ENCODE measurements at regions not wholly inside any gene's neighbourhood (a gene's known extent, or its start where the extent isn't known, plus 50 kb on each side); places are given as distances from the start of the nearest gene placed in this dataset.

- H3K9ac ChIP-seq (ENCODE audit: low read depth, low read length), result no peak overlapping the region
- ChIA-PET POLR2A (ENCODE audit: unreplicated experiment) (no interaction called here), CTCF (no interaction called here)
- no peak overlapping the region for H3K4ac ChIP-seq (ENCODE audit: low read depth, low read length)
- TF ChIP-seq BHLHE40 (IDR thresholded peaks at IDR 0.05; ENCODE audit: low read depth, low read length) (no peak), MAZ (IDR thresholded peaks at IDR 0.05; ENCODE audit: borderline replicate concordance, low read depth, low read length) (no peak), MAFK (IDR thresholded peaks at IDR 0.05; ENCODE audit: low read depth, low read length) (no peak), ELK1 (IDR thresholded peaks at IDR 0.05; ENCODE audit: borderline replicate concordance, low read depth, low read length) (no peak), RCOR1 (IDR thresholded peaks at IDR 0.05; ENCODE audit: insufficient replicate concordance, low read length) (no peak), MXI1 (IDR thresholded peaks at IDR 0.05; ENCODE audit: borderline replicate concordance, low read depth, low read length) (no peak)
- H3K4me1 ChIP-seq (ENCODE audit: control insufficient read depth, insufficient read depth, low read length), result no peaks in the 10 kb centered on the region
- H2AK5ac ChIP-seq (ENCODE audit: low read depth, low read length), result no peak overlapping the region
- H3K27me3 ChIP-seq (ENCODE audit: control insufficient read depth, insufficient read depth, low read length), result peaks cover 22% of the 10 kb centered on the region; the same call in 1 of the 2 replicates
- no peak overlapping the region for H3K23ac ChIP-seq (ENCODE audit: low read depth, low read length)
- no peaks in the 10 kb centered on the region for H3K9me1 ChIP-seq (ENCODE audit: insufficient read depth, low read length)
- no peak overlapping the region for H3K4me2 ChIP-seq (ENCODE audit: low read depth, low read length)
- H3K14ac ChIP-seq (replicated peaks; ENCODE audit: low read depth, low read length), result no peak overlapping the region
- 100% methylated on average over 1 of the region's 8 CpGs; no CpG with 5 or more reads in 1 of the 2 experiments for WGBS, 2 experiments (ENCODE audit: extremely low coverage in 2 of 2, insufficient read length in 1 of 2)
- H3K18ac ChIP-seq (ENCODE audit: low read depth, low read length), result no peak overlapping the region
- H4K5ac ChIP-seq (ENCODE audit: low read depth, low read length), result no peak overlapping the region
- no peak overlapping the region for H2BK5ac ChIP-seq (ENCODE audit: low read depth, low read length, poor library complexity, severe bottlenecking)
- H3K56ac ChIP-seq (ENCODE audit: extremely low read depth, insufficient read depth, low read length), result no peak overlapping the region
- intact Hi-C loops (cut with micrococcal nuclease) (no loop called here), dilution Hi-C loops (cut with HindIII; ENCODE audit: low sequenced_read_pairs, unreplicated experiment) (no loop called here), in situ Hi-C loops (cut with MboI; ENCODE audit: low sequenced_read_pairs) (no loop called here)
- no peak overlapping the region for H3K4me3 ChIP-seq (ENCODE audit: insufficient read depth, low read depth, low read length)
- H2AFZ ChIP-seq (replicated peaks; ENCODE audit: low read length, poor library complexity), result no peak overlapping the region
- no peak overlapping the region for H4K8ac ChIP-seq (ENCODE audit: low read depth in 2 of 2, low read length in 2 of 2)
- H2BK120ac ChIP-seq (ENCODE audit: low read depth, low read length), result no peak overlapping the region
- no peaks in the 10 kb centered on the region for H4K20me1 ChIP-seq (ENCODE audit: insufficient read depth, low read length)
- no peak overlapping the region for H3K27ac ChIP-seq (ENCODE audit: insufficient read depth, low read length)
- H3K79me1 ChIP-seq (ENCODE audit: low read depth in 1 of 2, low read length in 2 of 2), result no peaks in the 10 kb centered on the region
- ATAC-seq (ENCODE audit: low read depth) (no peak), DNase-seq (no peak)
- H2BK20ac ChIP-seq (ENCODE audit: low read depth, low read length), result no peak overlapping the region
- H4K91ac ChIP-seq (ENCODE audit: insufficient read depth, low read depth, low read length), result no peak overlapping the region
- H3K36me3 ChIP-seq (ENCODE audit: control insufficient read depth, insufficient read depth, low read length), result no peaks in the 10 kb centered on the region
- H2AK9ac ChIP-seq (replicated peaks; ENCODE audit: low read depth, low read length, poor library complexity), result no peak overlapping the region
- H2BK15ac ChIP-seq (ENCODE audit: low read depth, low read length), result no peak overlapping the region
- no TSS peak for BruUV-seq (replicated peaks)
- peaks cover 4% of the 10 kb centered on the region; the same call in 1 of the 2 replicates for H3K9me3 ChIP-seq (ENCODE audit: control insufficient read depth, insufficient read depth, low read length)
Measured at GRCh38 chr11:119783466-119784400, 54.7 kb upstream of the NECTIN1 start.

All from IMR-90 (cell line).